ENCODE measurements at regions not wholly inside any gene's neighbourhood (a gene's known extent, or its start where the extent isn't known, plus 50 kb on each side); places are given as distances from the start of the nearest gene placed in this dataset.

GRCh38 chr18:78538669-78539440, 440.8 kb upstream of the SALL3 start:
- no peak for DNase-seq (ENCODE audit: low spot score)

- no peak for DNase-seq (ENCODE audit: low spot score)
Measured at GRCh38 chr18:78540636-78541529, 438.7 kb upstream of the SALL3 start.

DNA sequence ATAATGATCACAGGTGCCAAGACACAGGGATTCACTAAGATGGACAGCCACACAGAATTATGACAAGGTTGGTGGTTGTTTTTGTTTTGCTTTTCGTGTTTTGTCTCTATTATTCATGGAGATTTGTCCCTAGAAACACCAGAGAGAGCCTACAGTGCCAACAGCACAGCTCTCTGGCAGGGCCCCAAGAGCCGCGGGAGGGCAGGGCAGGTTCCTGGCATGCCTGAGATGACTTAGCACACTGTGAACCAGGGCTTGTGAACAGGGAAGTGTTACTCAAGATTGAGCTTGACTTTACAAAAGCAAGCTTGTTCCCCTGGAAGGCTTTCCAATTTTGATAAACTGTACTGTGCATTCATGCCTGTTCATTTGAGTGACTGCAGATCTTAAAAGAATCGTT, 437.4 kb upstream of the SALL3 start:
- DNase-seq (ENCODE audit: low spot score): no peak

DNA sequence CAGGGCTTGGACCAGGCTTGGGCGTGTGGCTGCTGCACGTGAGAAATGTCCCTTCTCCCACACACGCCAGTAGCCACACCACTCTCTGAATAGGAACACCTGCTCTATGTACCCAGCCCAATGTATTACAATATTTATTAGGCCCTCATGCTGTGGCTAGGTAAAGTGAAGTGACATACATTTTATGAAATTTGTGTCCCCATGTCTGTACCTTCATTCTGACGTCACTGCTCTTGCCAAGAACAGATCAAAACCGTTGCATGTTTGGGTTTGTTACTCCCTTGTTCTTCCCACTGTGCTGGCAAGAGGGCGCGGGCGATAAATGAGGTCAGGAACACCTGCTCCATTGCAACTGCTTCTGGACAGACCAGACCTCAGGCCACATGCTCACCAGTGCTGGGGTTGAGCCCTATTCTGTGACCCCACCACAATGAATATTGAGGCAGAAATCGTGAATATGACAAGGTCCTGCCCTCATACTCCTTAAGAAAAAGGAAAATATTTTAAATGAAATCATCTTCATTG, 436.4 kb upstream of the SALL3 start:
- no peak for DNase-seq (ENCODE audit: low spot score)

DNA sequence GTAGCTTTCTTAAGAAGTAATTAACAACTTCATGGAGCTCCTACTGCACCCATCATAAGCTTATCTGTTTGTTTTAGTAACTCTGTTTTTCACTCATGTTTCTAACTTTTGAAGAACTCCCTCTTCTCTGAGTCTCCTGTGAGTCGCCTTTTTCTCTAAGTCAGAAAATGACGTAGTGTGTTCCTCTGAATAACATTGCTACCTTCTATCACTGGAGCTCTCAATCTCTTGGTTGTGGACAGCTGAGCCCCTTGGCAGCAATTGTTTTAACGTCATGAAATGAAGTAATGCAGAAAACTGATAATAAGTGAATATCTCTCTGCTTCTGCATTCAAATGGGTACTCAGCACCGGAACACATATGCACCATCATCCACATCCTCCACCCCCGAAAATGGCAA, 433.3 kb upstream of the SALL3 start:
- no peak for DNase-seq (ENCODE audit: low spot score)

- DNase-seq (ENCODE audit: low spot score): no peak
Measured at GRCh38 chr18:78547817-78548216, 431.8 kb upstream of the SALL3 start.

DNA sequence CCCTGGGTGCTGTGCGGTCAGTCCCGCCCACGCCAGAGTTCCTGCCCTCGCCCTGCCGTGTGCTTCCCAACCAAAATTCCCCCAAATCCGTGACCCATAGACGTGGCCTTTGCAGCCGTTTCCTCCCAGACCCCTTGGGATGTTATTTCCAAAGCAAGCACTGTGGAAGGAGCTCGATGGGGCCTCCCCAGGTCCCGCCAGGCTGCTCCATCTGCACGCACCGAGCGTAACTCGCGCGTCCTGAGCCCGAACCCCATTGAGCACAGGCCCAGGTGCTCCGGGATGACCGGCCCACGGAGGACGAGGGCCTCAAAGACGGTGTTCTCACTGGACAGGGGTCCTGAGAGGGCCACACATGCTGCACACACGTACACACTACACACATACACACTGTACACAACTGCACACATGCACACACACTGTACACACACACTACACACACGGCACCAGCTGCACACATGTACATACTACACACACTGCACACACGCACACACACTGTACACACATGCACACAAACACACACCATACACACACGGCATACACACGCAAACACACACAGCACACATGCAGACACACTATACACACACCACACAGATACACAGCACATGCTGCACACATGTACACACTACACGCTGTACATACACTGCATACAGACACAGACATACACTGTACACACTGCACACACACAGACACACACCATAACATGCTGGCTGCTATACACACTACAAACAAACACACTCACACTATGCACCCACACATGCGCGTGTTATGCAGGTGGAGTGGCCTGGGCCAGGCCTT, 431.2 kb upstream of the SALL3 start:
- no peak for DNase-seq (ENCODE audit: low spot score)

DNA sequence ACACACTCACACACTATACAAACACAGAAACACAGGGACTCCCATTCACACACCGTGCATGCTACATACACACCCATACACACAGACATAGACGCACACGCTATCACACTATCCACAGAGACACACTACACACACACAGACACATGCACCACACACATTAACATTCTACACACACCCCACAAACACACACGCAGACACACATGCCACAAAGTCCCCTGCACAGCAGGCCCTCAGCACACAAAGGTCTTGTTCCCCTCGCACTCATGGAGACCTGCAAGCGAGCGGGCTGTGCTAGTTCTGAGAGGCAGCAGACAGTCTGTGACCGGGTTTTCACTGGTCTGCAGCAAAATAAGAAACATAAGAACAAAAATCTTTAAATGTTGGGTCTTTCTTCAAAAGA, 429.6 kb upstream of the SALL3 start:
- DNase-seq (ENCODE audit: low spot score): no peak

GRCh38 chr18:78554944-78555608, 424.5 kb upstream of the SALL3 start:
- no peak for DNase-seq (ENCODE audit: low spot score)

DNA sequence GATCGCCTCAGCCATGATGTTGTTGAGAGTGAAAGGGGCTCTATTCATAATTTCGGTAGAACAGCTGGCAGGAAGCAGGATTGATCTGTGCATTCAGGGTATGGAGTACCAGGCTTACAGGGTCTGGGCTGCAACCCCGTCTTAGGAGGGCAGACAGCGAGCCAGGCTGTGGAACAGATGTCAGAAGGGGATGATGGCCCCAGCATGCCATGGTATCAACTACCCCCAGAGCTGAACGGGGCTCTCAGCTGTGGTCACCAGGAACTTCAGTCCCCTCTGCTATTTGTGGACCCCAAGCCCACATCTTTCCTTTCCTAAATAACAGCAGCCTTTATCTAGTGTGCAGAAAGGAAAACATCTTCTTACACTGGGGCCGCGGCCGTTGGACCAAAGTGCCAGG, 422.2 kb upstream of the SALL3 start:
- DNase-seq (ENCODE audit: low spot score): no peak

GRCh38 chr18:78558101-78558810, 421.4 kb upstream of the SALL3 start:
- no peak for DNase-seq (ENCODE audit: low spot score)

DNA sequence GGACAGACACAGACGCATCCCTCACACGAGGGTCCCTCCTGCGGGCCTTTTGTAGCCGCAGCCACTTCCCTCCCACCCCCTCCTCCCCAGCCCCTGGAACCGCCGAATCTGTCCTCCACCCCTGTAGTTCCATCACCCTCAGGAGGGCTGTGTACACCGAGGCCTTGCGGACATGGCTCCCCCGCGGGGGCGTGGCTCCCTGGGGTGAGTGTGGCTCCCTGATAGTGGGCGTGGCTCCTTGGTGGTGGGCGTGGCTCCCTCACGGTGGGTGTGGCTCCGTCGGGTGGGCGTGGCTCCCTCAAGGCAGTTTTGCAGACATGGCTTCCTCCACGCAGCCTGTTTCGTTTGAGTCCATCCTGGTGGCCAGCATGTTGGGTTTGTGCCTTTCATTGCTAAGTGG, 420.7 kb upstream of the SALL3 start:
- DNase-seq (ENCODE audit: low spot score): no peak

GRCh38 chr18:78559584-78559983, 420.0 kb upstream of the SALL3 start:
- no peak for DNase-seq (ENCODE audit: low spot score)

DNA sequence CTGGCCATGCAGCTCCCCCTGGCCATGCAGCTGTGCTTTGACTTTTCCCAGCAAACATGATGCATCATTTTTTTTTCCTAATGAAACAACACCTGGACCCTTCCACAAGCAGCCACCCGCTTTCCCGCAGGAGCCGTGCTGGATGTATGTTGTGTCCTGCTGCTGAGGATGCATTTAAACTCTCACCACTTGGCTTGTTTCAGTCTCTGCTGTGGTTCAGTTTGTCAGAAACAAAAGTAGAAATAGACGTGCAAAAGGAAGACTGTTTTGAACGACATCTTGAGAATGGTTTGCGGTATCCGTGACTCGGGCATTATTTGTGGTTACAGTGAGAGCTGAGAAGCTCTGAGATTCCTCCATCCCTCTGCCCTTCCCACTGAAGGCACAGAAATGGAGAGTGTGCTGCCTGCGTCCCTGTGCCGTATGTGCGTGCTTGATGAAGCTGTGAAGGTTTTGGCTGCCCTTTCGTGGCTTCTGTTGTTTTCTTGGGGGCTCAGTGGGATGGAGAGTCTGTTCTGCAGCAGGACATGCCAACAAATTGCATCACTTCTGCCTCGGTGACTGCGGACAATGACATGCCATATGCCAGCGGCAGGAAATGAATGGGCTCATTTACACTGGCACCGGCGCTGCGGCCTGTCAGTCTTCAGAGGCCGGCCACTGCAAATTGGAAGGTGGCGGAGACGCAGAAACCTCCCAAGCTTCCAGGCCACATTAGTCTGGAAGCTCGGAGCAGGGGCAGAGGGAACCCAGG, 417.7 kb upstream of the SALL3 start:
- DNase-seq (ENCODE audit: low spot score): no peak

DNA sequence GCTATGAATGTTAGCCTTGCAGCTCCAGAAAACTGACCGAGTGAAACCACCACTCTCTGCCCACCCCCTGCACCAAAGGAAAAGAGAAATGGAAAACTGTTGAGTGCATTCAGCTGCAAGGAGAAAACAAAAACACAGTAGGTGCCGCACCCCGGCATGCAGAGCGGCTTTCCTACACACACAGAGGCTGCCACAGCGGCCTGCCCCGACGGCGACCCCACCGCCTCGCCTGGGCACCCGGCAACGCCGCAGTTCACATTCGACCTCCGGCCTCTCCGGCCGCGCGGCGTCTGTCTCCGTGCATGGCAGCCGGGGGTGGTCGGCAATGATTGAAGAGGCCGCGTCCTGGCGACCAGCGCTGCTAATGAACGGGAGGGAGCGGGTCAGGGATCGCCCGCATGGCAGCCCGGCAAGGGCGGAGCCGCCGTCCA, 417.1 kb upstream of the SALL3 start:
- DNase-seq (ENCODE audit: low spot score): no peak

DNA sequence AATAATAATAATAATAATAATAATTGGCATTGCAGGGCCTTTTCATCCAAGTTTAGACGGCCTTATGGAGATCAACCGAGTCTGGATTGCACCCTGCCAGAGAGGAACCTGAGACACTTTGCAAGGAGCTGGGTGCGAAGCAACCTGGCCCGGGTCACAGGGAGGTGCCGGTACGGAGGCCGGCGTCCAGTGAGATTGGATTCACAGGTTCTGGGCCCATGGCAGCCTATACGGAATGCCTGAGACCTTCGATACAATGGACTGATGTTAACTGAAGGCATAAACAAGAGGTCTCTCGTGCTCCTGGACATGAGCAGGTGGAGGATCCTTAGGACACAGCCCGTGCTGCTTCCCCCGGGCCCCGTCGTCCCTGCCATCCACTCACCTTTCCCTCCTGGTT, 416.5 kb upstream of the SALL3 start:
- no peak for DNase-seq (ENCODE audit: low spot score)

- DNase-seq (ENCODE audit: low spot score): no peak
Measured at GRCh38 chr18:78564030-78564429, 415.6 kb upstream of the SALL3 start.

GRCh38 chr18:78564518-78564917, 415.1 kb upstream of the SALL3 start:
- no peak for DNase-seq (ENCODE audit: low spot score)

DNA sequence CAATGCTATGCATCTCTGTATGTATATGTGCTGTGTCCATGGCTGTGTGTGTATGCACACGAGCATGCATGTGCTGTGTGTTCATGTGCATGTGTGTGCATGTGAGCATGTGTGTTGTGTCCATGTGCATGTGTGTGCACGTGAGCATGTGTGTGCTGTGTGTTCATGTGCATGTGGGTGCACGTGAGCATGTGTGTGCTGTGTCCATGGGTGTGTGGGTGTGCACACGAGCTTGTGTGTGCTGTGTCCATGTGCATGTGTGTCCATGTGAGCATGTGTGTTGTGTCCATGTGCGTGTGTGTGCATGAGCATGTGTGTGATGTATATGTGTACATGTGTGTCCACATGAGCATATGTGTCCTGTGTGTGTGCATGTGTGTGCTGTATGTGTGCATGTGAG, 414.4 kb upstream of the SALL3 start:
- no peak for DNase-seq (ENCODE audit: low spot score)

- DNase-seq (ENCODE audit: low spot score): no peak
Measured at GRCh38 chr18:78566065-78566464, 413.6 kb upstream of the SALL3 start.

Measured in hematopoietic multipotent progenitor cell treated with erythropoietin and hydrocortisone succinate and interleukin-3 and kit ligand, for 17 days (in vitro differentiated cells).